HG03521 (cell line): ENCODE measurements at regions not wholly inside any gene's neighbourhood (a gene's known extent, or its start where the extent isn't known, plus 50 kb on each side); places are given as distances from the start of the nearest gene placed in this dataset.
A peak's percentile ranks its signal among the peaks of the same experiment; 100 is the strongest.

Source experiments
- ATAC-seq: cut with Tn5 transposase; IDR thresholded peaks from one replicate; pipeline ENCODE4 v1.9.1; 2021; ENCODE audit warnings: mild to moderate bottlenecking, moderate library complexity; ENCODE audit not compliant: unreplicated experiment

DNA sequence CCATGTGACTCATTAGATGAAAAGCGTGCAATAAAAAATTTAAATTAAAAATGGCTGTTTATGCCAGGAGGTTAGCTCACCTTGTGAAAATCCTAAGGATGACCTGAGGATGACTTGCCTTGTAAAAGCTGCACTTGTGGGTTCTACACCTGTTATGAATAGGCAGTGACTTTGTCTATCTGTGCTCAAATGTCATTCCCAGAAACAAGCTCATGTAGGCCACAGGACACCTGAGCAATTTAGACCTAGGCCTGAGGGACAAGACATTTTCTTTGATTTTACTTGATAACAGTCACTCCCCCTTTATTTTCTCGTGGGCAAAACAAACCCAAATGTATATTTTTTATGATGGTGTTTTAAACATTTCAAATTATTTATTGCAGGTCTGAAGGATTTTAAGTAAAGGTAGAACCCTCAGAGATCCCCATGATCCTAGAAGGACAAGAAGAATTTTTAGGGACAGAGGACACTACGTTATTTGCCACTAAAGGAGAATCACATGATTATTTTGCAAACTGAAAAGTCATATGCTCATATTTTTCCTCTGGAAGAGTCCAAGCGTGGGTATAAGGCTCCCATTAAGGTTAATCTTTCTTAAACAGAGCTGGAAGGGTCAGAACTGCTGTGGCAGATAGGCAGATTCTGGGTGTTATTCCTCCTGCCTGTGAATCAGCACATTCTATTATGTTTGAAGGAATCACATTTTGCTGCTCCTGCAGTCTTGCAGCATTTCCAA is 277.5 kb upstream of the MAN1A1 start:
- no peak for ATAC-seq

GRCh38 chr6:119620846-119621555 is 271.4 kb upstream of the MAN1A1 start:
- no peak for ATAC-seq

GRCh38 chr6:119614138-119614537 is 264.6 kb upstream of the MAN1A1 start:
- no peak for ATAC-seq

DNA sequence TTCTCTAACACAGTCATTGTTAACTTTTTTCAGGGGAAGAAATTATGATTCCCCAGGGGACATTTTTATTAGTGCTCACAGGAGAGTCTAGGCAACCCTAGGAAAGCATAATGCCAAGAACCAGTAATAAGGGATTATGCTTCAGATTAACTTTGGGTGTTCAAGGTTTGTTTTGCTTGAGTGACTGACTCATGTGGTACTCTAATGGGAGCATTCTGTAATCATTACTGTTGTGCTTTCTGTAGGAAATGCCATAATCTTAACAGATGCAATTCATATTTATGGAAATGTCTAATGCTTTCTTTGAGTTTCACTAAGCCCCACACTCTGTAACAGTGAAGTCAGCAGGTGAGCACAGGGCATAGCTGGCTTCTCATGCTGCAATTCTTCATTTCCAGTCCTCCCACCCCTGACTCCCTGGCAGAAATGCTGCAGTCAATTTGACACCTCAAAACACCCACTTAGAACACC is 263.4 kb upstream of the MAN1A1 start:
- no peak for ATAC-seq

DNA sequence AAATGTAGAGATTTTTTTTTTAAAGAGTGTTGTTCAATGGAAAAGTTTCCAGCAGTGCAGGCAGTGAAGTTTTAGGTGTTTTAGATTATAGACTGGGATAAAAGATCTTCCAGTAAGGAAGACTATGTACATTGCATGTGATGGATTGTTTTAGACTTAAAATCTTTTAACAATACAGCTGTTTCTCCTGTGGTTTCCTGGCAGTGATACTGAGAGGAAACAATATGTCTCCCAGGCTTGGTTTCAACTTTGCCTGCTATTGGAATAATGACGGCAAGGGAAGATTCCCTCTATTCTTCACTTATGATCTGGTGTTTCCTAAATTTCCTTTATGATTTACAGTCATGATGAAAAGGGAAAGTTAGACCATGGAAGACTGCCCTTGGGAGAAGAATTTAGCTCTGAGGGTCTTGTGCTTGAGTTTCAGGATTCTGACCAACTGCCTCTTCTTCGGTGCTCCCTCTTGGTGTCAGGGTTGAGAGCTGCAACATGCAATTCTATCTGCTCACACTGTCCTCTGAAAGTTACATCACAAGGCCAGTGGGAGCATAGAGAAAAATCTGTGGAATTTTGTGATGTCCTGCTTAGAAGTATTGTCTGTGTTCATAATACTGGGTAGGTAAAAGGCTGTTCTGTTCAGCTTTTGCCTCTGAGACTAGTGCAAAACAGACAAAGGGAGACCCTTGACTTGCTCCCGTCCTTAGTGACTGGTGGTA is 262.8 kb upstream of the MAN1A1 start:
- no peak for ATAC-seq

- no peak for ATAC-seq
Measured at GRCh38 chr6:119610754-119611153, 261.2 kb upstream of the MAN1A1 start.

- ATAC-seq: no peak
Measured at GRCh38 chr6:119610265-119610664, 260.7 kb upstream of the MAN1A1 start.

- no peak for ATAC-seq
Measured at GRCh38 chr6:119609865-119610264, 260.3 kb upstream of the MAN1A1 start.

DNA sequence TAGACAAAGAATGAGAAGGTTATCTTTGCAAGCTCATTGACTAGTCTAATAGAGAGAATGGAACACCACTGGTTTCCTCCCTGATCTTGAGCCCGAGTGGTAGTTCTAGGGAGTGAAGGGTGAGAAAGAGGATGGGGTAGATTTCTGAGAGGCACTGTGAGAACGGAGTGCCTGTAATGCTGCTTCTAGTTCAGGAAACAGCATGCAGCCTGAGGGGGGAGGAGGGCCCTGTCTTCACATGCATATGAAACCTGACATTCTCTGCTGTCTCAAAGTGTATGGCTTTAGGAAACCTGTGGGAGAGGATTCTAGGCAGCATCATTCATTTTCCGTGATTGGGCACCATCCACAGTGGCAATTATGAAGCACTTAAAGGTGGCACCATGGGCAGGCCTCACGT is 259.4 kb upstream of the MAN1A1 start:
- ATAC-seq: no peak

- no peak for ATAC-seq
Measured at GRCh38 chr6:119604124-119604523, 254.6 kb upstream of the MAN1A1 start.

DNA sequence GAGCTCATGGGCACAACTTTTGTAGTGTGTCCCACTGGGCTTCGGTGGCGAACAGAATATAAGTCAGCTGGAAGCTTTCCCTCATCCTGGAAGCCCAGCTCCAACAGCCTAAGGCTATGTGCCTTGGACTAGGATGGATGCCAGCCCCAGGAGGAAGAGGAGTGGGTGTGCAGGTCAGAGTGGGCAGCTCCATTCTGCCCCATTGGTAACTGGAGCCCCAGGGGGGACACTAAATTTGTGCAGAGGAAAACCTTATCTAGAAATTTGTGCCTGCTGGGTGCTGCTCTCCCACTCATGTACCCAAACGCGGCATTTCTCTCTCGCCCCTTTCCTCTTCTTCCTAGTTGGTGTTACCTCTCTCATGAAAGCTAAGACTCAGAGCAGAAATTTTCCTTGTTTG is 253.9 kb upstream of the MAN1A1 start:
- ATAC-seq: no peak

GRCh38 chr6:119602215-119603178 is 252.9 kb upstream of the MAN1A1 start:
- no peak for ATAC-seq

DNA sequence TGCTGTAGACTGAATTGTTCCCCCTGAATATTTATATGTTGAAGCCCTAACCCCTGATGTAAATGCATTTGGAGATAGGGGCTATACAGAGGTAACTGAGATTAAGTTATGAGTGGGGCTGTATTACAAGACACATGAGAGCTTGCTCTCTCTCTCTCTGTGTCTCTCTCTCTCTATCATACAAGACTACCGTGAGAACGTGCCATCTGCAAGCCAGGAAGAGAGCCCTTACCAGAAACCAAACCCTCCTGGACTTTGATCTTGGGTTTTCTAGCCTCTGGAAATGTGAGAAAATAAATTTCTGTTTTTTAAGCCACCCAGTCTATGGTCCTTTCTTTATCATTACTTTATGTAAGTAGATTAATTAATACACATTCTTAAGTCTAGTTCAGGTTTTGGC is 249.3 kb upstream of the MAN1A1 start:
- no peak for ATAC-seq

DNA sequence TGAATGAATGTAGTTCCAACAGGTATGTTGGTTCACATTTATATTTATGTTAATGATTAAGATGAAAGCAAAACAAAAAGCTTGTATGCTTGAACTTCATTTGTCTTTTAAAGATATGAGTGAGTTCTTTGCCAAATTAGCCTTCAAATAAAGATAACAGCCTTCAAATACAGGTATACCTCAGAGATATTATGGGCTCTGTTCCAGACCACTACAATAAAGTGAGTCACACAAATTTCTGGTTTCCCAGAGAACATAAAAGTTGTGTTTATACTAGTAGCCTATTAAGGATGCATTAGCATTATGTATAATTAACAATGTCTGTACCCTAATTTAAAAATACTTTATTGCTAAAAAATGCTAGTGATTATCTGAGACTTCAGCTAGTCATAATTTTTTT is 245.3 kb upstream of the MAN1A1 start:
- ATAC-seq: no peak

DNA sequence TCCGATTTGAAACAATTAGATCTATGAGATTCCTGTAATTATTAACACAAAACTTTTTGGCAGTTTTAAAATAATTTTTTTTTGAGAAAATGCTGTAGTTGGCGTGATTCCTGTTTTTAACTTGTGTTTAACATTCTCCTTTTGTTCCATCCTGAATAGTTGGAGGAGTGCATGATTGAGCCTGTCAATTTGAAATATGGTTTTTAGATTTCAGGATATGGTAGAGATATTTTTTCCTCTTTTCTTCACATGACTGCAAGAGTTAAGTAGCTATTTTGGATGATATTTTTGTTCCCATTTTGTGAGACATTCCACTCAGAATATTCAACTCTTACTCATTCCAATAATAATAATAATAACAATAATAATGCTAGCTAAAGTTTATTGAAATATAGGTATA is 241.7 kb upstream of the MAN1A1 start:
- ATAC-seq: no peak

DNA sequence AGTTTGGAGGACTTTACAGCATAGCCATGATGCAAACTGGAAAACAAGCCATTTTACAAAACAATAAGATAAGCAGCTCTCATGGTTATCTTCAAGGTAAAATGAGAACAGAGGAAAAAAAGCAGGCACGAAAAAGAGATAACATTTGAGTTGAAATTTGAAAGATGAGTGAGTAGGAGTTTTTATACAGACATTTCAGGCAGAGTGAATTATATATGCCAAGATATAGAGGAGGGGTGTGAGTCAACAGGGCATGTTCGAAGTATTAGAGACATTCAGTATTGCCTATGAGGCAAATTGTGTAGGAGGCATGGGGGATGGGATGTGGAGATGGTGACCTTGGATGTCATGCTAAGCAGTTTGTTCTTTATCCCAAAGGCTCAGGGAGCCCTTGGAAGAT is 240.5 kb upstream of the MAN1A1 start:
- ATAC-seq: no peak

DNA sequence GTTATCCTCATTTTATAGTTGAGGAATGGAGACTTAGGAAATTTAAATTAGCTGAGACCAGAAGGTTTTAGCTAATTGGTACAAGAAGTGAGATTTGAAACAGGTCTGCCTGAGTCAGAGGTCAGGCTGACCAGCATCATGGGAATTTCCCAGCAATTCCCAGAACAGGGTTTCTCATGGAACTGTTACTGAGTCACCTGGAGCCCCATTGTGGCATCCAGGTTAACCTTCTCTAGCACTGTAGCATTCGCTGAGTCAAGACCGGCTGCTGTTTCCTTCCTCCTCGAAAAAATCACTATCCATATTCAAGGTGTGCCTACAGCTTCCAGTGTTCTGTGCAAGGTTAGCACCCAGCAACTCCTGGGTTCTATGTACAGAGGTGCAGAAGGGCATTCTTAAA is 238.0 kb upstream of the MAN1A1 start:
- no peak for ATAC-seq

- ATAC-seq: peak; percentile 78
Measured at GRCh38 chr6:119586250-119586882, 236.8 kb upstream of the MAN1A1 start.

GRCh38 chr6:119584088-119584487 is 234.5 kb upstream of the MAN1A1 start:
- no peak for ATAC-seq

DNA sequence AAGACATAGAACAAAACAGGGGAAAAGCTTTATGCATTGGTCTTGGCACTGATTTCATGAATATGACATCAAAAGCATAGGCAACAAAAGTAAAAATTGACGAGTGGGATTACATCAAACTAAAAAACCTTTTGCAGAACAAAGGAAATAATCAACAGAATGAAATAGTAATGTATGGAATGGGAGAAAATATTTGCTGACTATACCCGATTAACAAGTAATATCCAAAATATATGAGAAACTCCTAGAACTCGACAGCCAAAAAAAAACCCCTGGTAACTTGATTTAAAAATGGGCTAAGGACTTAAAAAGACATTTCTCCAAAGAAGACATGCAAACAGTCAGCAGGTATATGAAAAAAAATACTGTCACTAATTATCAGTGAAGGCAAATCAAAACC is 231.7 kb upstream of the MAN1A1 start:
- no peak for ATAC-seq
